ENCODE measurements at regions not wholly inside any gene's neighbourhood (a gene's known extent, or its start where the extent isn't known, plus 50 kb on each side); places are given as distances from the start of the nearest gene placed in this dataset.

GRCh38 chr10:104577861-104578521 is 63.1 kb upstream of the SORCS3 start:
- Histone ChIP-seq H2AFZ (ENCODE audit: low read depth, low read length, severe bottlenecking) (no peak overlapping the region), H3K9me3 (ENCODE audit: insufficient read depth, low read length) (no peaks in the 10 kb centered on the region)

GRCh38 chr10:104578671-104579070 is 62.4 kb upstream of the SORCS3 start:
- Histone ChIP-seq H3K9ac (ENCODE audit: low read length) (no peak overlapping the region), H3K36me3 (ENCODE audit: low read length) (no peaks in the 10 kb centered on the region), H3K9me3 (ENCODE audit: insufficient read depth, low read length) (no peaks in the 10 kb centered on the region), H3K79me2 (ENCODE audit: insufficient read depth, low read length) (no peaks in the 10 kb centered on the region), H3K4me2 (ENCODE audit: low read depth, low read length, poor library complexity, severe bottlenecking) (no peak overlapping the region), H3K27ac (ENCODE audit: low read depth, low read length) (no peak overlapping the region), H3K27me3 (ENCODE audit: low read length) (no peaks in the 10 kb centered on the region), H3K4me3 (ENCODE audit: insufficient read depth, low read length, poor library complexity, severe bottlenecking) (no peak overlapping the region), H4K20me1 (ENCODE audit: low read depth, low read length) (no peaks in the 10 kb centered on the region), H3F3A (ENCODE audit: insufficient read depth) (no peaks in the 10 kb centered on the region), H2AFZ (ENCODE audit: low read depth, low read length, severe bottlenecking) (no peak overlapping the region), H3K9me2 (replicated peaks; ENCODE audit: insufficient read depth, low read length) (no peaks in the 10 kb centered on the region)
- TF ChIP-seq CTCF (IDR thresholded peaks at IDR 0.05; ENCODE audit: insufficient read depth, low read length, poor library complexity, severe bottlenecking) (no peak), EZH2phosphoT487 (conservative IDR thresholded peaks at IDR 0.05; ENCODE audit: low read length) (no peak)

More at GRCh38 chr10:104577861-104578521, 63.1 kb upstream of the SORCS3 start:
- Histone ChIP-seq H3K9ac (ENCODE audit: low read length) (no peak overlapping the region), H3K27ac (ENCODE audit: low read depth, low read length) (no peak overlapping the region), H3K79me2 (ENCODE audit: insufficient read depth, low read length) (no peaks in the 10 kb centered on the region), H3K9me2 (replicated peaks; ENCODE audit: insufficient read depth, low read length) (no peaks in the 10 kb centered on the region), H3K4me2 (ENCODE audit: low read depth, low read length, poor library complexity, severe bottlenecking) (no peak overlapping the region), H3K4me3 (ENCODE audit: insufficient read depth, low read length, poor library complexity, severe bottlenecking) (no peak overlapping the region), H4K20me1 (ENCODE audit: low read depth, low read length) (no peaks in the 10 kb centered on the region), H3F3A (ENCODE audit: insufficient read depth) (no peaks in the 10 kb centered on the region), H3K36me3 (ENCODE audit: low read length) (no peaks in the 10 kb centered on the region), H3K27me3 (ENCODE audit: low read length) (no peaks in the 10 kb centered on the region)
- TF ChIP-seq CTCF (IDR thresholded peaks at IDR 0.05; ENCODE audit: insufficient read depth, low read length, poor library complexity, severe bottlenecking) (no peak), EZH2phosphoT487 (conservative IDR thresholded peaks at IDR 0.05; ENCODE audit: low read length) (no peak)

GRCh38 chr10:104579136-104579535 is 62.0 kb upstream of the SORCS3 start:
- Histone ChIP-seq H3K27ac (ENCODE audit: low read depth, low read length) (no peak overlapping the region), H2AFZ (ENCODE audit: low read depth, low read length, severe bottlenecking) (no peak overlapping the region), H3K27me3 (ENCODE audit: low read length) (no peaks in the 10 kb centered on the region), H3K4me2 (ENCODE audit: low read depth, low read length, poor library complexity, severe bottlenecking) (no peak overlapping the region), H3F3A (ENCODE audit: insufficient read depth) (no peaks in the 10 kb centered on the region), H3K36me3 (ENCODE audit: low read length) (no peaks in the 10 kb centered on the region), H3K79me2 (ENCODE audit: insufficient read depth, low read length) (no peaks in the 10 kb centered on the region), H3K9me2 (replicated peaks; ENCODE audit: insufficient read depth, low read length) (no peaks in the 10 kb centered on the region), H3K4me3 (ENCODE audit: insufficient read depth, low read length, poor library complexity, severe bottlenecking) (no peak overlapping the region), H3K9ac (ENCODE audit: low read length) (no peak overlapping the region), H4K20me1 (ENCODE audit: low read depth, low read length) (no peaks in the 10 kb centered on the region), H3K9me3 (ENCODE audit: insufficient read depth, low read length) (no peaks in the 10 kb centered on the region)
- TF ChIP-seq CTCF (IDR thresholded peaks at IDR 0.05; ENCODE audit: insufficient read depth, low read length, poor library complexity, severe bottlenecking) (no peak), EZH2phosphoT487 (conservative IDR thresholded peaks at IDR 0.05; ENCODE audit: low read length) (no peak)
